ENCODE measurements at regions not wholly inside any gene's neighbourhood (a gene's known extent, or its start where the extent isn't known, plus 50 kb on each side); places are given as distances from the start of the nearest gene placed in this dataset.

DNA sequence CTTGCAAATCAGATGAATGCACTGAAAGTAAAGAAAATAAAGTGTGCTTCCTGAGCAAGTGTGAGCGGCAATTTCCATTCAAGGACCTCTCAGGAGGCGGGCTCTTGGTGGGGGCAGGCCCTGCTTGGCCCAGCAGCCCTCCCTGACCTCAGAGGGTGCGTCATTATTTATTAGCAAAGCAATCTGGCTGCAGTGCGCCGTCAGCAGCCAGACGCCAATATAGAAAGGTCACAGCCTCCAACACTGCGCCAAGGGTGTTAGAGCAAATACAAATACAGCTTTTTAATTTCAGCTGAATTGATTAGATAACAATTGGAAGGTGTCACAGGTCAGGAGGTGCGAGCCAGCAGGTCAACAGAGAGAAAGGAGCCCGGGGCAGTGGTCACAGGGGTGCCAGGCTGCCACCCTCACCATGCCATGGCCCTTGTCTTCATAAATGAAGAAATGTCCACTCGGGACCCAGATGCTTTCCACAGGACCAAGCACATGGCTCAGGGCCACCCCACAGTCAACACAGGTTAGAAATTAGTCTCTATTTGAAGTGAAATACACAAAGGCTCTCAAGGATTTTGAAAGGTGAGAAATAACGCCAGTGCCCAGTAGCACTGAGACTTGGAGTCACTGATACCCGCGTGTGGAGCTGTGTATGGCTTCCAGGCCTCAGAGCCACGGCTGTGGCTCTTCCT is 309.8 kb downstream of the IRX2 start:
- TF ChIP-seq, protein P1, sequence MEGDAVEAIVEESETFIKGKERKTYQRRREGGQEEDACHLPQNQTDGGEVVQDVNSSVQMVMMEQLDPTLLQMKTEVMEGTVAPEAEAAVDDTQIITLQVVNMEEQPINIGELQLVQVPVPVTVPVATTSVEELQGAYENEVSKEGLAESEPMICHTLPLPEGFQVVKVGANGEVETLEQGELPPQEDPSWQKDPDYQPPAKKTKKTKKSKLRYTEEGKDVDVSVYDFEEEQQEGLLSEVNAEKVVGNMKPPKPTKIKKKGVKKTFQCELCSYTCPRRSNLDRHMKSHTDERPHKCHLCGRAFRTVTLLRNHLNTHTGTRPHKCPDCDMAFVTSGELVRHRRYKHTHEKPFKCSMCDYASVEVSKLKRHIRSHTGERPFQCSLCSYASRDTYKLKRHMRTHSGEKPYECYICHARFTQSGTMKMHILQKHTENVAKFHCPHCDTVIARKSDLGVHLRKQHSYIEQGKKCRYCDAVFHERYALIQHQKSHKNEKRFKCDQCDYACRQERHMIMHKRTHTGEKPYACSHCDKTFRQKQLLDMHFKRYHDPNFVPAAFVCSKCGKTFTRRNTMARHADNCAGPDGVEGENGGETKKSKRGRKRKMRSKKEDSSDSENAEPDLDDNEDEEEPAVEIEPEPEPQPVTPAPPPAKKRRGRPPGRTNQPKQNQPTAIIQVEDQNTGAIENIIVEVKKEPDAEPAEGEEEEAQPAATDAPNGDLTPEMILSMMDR (IDR thresholded peaks at IDR 0.05; ENCODE audit: low read length): no peak
- TF ChIP-seq EZH2 (optimal IDR thresholded peaks at IDR 0.05; ENCODE audit: low read depth, low read length): no peak
